Mesothelial cell of epicardium (in vitro differentiated cells): ENCODE measurements at regions not wholly inside any gene's neighbourhood (a gene's known extent, or its start where the extent isn't known, plus 50 kb on each side); places are given as distances from the start of the nearest gene placed in this dataset.

Experiments
- DNase-seq, 2 experiments: peaks; one replicate each; pipeline ENCODE4 v3.0.0; 2021; ENCODE audit warnings: low spot score in 2 of 2; ENCODE audit not compliant: unreplicated experiment in 2 of 2
- H3K27ac Mint-ChIP-seq: 2 replicates; pipeline ENCODE4 v1.8.0; 2021; ENCODE audit warnings: mixed read lengths
- H3K27me3 Mint-ChIP-seq: 2 replicates; pipeline ENCODE4 v1.8.0; 2021; ENCODE audit warnings: low read depth, mixed read lengths
- H3K36me3 Mint-ChIP-seq: 2 replicates; pipeline ENCODE4 v1.8.0; 2021; ENCODE audit warnings: mixed read lengths
- H3K4me1 Mint-ChIP-seq: 2 replicates; pipeline ENCODE4 v1.8.0; 2021; ENCODE audit warnings: mixed read lengths
- H3K4me3 Mint-ChIP-seq: 2 replicates; pipeline ENCODE4 v1.8.0; 2021; ENCODE audit warnings: mild to moderate bottlenecking, moderate library complexity, mixed read lengths
- H3K9me3 Mint-ChIP-seq: 2 replicates; pipeline ENCODE4 v1.8.0; 2021; ENCODE audit warnings: mixed read lengths
- TF ChIP-seq, protein P1 (sequence below): fragments of 200-600 bp; sonication (generic); IDR thresholded peaks from one replicate; pipeline ENCODE4 v1.5.0; 2021; ENCODE audit warnings: antibody characterized with exemption; ENCODE audit not compliant: unreplicated experiment

DNA sequence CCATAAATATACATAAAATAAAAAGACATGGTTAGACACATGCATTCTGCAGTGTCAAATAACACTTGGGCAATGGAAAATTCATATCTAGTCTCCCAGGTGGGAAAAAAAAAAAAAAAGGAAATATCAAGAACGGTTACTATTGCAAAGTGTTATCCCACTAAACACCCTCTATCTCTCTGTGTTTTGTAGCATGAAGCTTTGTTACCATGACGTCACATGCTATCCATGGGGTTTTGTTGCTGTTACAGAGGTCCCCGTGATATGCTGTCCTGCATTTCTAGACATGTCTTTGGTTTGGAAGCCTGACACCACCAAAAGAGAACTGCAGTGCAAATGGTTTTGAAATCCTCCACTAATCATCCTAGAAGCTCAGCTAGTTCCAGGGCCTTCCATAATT, 50.7 kb upstream of the TLR3 start:
- DNase-seq = no peak
- Mint-ChIP-seq H3K4me3 (no peak overlapping the region), H3K9me3 (peaks cover 14% of the 10 kb centered on the region)

GRCh38 chr4:186018784-186019183, 50.2 kb upstream of the TLR3 start:
- DNase-seq = no peak
- TF ChIP-seq, protein P1, sequence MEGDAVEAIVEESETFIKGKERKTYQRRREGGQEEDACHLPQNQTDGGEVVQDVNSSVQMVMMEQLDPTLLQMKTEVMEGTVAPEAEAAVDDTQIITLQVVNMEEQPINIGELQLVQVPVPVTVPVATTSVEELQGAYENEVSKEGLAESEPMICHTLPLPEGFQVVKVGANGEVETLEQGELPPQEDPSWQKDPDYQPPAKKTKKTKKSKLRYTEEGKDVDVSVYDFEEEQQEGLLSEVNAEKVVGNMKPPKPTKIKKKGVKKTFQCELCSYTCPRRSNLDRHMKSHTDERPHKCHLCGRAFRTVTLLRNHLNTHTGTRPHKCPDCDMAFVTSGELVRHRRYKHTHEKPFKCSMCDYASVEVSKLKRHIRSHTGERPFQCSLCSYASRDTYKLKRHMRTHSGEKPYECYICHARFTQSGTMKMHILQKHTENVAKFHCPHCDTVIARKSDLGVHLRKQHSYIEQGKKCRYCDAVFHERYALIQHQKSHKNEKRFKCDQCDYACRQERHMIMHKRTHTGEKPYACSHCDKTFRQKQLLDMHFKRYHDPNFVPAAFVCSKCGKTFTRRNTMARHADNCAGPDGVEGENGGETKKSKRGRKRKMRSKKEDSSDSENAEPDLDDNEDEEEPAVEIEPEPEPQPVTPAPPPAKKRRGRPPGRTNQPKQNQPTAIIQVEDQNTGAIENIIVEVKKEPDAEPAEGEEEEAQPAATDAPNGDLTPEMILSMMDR = no peak
- H3K4me1 Mint-ChIP-seq = peaks cover 17% of the 10 kb centered on the region
- H3K9me3 Mint-ChIP-seq = peaks cover 14% of the 10 kb centered on the region
- H3K27ac Mint-ChIP-seq = no peak overlapping the region
- peaks cover 4% of the 10 kb centered on the region for H3K27me3 Mint-ChIP-seq
- no peak overlapping the region for H3K4me3 Mint-ChIP-seq
- H3K36me3 Mint-ChIP-seq = no peaks in the 10 kb centered on the region

More for the DNA sequence above, 50.7 kb upstream of the TLR3 start:
- Mint-ChIP-seq H3K4me1 (peaks cover 17% of the 10 kb centered on the region), H3K27me3 (peaks cover 1% of the 10 kb centered on the region), H3K27ac (no peak overlapping the region), H3K36me3 (no peaks in the 10 kb centered on the region)
- TF ChIP-seq, protein P1 = no peak
